GM08714 (cell line): ENCODE measurements at regions not wholly inside any gene's neighbourhood (a gene's known extent, or its start where the extent isn't known, plus 50 kb on each side); places are given as distances from the start of the nearest gene placed in this dataset.

ENCODE experiments used
- H3K4me3 ChIP-seq: fragments of 200-500 bp; sonication (Bioruptor generic); 2 replicates; pipeline ENCODE4 v1.5.1; 2014; ENCODE audit warnings: mild to moderate bottlenecking, low read length, inconsistent platforms
- ZNF274 ChIP-seq: IDR thresholded peaks from 2 replicates; pipeline ENCODE4 v1.6.1; 2012; ENCODE audit warnings: mild to moderate bottlenecking, low read depth, low read length

- TF ChIP-seq ZNF274: no peak
- H3K4me3 ChIP-seq: no peak overlapping the region
These were observed 556.7 kb downstream of the FAM181B start for GRCh38 chr11:82176945-82177344.

GRCh38 chr11:82176365-82176764, 557.3 kb downstream of the FAM181B start:
- no peak overlapping the region for H3K4me3 ChIP-seq
- no peak for TF ChIP-seq ZNF274

GRCh38 chr11:82174610-82175009, 559.1 kb downstream of the FAM181B start:
- no peak for TF ChIP-seq ZNF274
- no peak overlapping the region for H3K4me3 ChIP-seq

DNA sequence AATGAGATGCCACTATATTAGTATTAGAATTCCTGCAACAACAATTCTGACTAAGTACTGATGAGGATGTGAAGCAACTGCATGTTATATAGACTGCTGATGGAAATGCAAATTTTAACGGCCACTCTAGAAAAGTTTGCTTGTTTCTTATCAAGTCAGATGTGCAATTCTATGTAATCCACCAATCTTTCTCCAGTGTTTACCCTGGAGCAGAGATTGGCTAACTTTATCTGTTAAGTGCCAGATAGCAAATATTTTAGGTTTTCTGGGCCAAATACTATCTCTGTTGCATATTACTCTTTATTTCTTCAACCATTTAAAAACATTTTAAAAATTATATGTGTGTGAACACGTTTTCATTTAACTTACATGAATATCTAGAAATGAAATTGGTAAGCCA, 586.9 kb downstream of the FAM181B start:
- TF ChIP-seq ZNF274: no peak
- H3K4me3 ChIP-seq: no peak overlapping the region

GRCh38 chr11:82118946-82119345, 614.7 kb downstream of the FAM181B start:
- no peak for TF ChIP-seq ZNF274

GRCh38 chr11:82117362-82117761, 616.3 kb downstream of the FAM181B start:
- no peak overlapping the region for H3K4me3 ChIP-seq
- TF ChIP-seq ZNF274: no peak

More at GRCh38 chr11:82118946-82119345, 614.7 kb downstream of the FAM181B start:
- H3K4me3 ChIP-seq: no peak overlapping the region

DNA sequence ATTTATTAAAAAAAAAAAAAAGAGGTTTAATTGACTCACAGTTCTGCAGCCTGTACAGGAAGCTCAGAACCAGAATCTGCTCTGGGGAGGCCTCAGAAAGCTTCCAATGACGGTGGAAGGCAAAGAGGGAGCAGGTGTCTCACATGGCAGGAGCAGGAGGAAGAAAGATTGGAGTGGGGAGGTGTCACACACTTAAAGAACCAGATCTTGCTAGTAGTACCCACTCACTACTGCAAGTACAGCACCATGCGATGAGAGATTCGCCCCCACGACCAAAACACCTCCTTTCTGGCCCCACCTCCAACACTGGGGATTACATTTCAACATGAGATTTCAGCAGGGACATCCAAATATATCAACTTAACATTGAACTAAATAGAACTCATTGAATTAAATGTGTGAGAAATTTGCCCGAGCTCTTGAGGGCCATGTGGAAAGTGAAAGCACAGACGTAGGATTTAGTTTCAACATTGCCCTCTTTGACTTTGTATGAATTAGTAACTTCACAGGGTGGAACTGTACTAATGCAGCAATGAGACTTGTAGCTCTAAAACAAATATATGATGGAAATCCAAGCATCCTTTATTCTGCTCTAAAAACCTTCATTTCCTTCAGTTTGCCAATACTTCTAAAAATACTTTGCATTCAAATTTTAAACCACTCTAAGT, 628.2 kb downstream of the FAM181B start:
- TF ChIP-seq ZNF274: no peak
- H3K4me3 ChIP-seq: no peak overlapping the region

- H3K4me3 ChIP-seq: no peak overlapping the region
- no peak for TF ChIP-seq ZNF274
These were observed 640.8 kb downstream of the FAM181B start for GRCh38 chr11:82092904-82093303.

DNA sequence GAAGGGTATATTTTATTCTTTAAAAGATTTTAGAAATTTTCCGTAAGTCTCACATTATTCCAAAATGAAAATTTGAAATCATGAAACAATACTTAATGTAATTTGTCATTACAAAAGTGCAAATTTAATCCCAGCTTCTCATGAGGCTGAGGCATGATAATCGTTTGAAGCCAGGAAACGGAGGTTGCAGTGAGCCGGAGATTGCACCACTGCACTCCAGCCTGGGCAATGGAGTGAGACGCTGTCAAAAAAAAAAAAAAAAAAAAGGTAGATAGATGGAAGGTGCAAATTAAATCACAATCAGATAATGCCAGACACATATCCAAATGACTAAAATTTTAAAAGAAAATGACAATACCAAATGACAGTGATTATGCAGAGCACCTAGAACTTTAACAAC, 644.2 kb downstream of the FAM181B start:
- no peak overlapping the region for H3K4me3 ChIP-seq
- TF ChIP-seq ZNF274: no peak

DNA sequence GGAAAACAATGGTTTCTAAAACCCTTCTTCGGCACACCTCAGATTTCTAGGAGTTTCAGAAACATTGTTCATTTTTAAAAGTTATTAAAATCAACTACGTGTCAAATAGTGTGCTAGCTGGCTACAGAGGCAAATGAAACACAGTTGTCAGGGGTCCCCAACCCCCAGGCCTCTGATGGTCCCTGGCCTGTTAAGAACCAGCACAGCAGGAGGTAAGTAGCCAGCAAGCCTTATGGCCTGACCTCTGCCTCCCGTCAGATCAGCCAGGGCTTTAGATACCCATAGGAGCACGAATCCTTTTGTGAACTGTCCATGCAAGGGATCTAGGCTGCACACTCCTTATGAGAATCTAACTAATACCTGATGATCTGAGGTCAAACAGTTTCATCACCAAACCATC, 648.2 kb downstream of the FAM181B start:
- H3K4me3 ChIP-seq: no peak overlapping the region
- TF ChIP-seq ZNF274: no peak

GRCh38 chr11:82082976-82083375, 650.7 kb downstream of the FAM181B start:
- TF ChIP-seq ZNF274: no peak
- H3K4me3 ChIP-seq: no peak overlapping the region

GRCh38 chr11:82080160-82080559, 653.5 kb downstream of the FAM181B start:
- H3K4me3 ChIP-seq: no peak overlapping the region
- no peak for TF ChIP-seq ZNF274

GRCh38 chr11:82076126-82076525, 657.5 kb downstream of the FAM181B start:
- no peak overlapping the region for H3K4me3 ChIP-seq
- no peak for TF ChIP-seq ZNF274

GRCh38 chr11:82059505-82059904, 674.2 kb downstream of the FAM181B start:
- H3K4me3 ChIP-seq: no peak overlapping the region
- TF ChIP-seq ZNF274: no peak

DNA sequence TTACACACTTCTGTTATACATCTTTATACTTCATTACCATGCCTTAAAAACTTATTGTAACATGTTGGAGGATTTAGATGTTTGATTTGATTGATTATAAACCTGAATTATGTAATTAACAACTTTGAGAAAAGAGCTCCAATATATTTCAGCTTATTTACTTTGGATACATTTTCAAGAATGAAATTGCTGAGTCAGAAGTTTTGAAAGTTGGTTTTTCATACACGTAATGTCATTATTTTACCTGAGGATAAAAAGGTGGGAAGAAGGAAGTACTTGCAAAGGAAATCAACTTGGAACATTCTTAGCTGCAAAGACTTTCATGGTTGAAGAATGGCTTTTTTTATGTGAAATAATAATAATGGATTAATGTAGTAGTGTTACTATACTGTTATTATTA, 677.2 kb downstream of the FAM181B start:
- no peak for TF ChIP-seq ZNF274
- H3K4me3 ChIP-seq: no peak overlapping the region

GRCh38 chr11:82049199-82049598, 684.5 kb downstream of the FAM181B start:
- no peak for TF ChIP-seq ZNF274
- no peak overlapping the region for H3K4me3 ChIP-seq
